ENCODE measurements at regions not wholly inside any gene's neighbourhood (a gene's known extent, or its start where the extent isn't known, plus 50 kb on each side); places are given as distances from the start of the nearest gene placed in this dataset.

GRCh38 chr14:101623077-101623372 is 61.7 kb downstream of the DIO3 start:
- Mint-ChIP-seq H3K9me3 (no peaks in the 10 kb centered on the region), H3K27ac (no peak overlapping the region), H3K27me3 (peaks cover 8% of the 10 kb centered on the region), H3K4me1 (ENCODE audit: unreplicated experiment) (peaks cover 18% of the 10 kb centered on the region), H3K36me3 (no peaks in the 10 kb centered on the region), H3K4me3 (no peak overlapping the region)
- TF ChIP-seq CTCF (conservative IDR thresholded peaks at IDR 0.05) = no peak
- no peak for DNase-seq (ENCODE audit: extremely low spot score, unreplicated experiment)

GRCh38 chr14:101623685-101624444 is 62.6 kb downstream of the DIO3 start:
- DNase-seq (ENCODE audit: extremely low spot score, unreplicated experiment) = no peak
- Mint-ChIP-seq H3K36me3 (no peaks in the 10 kb centered on the region), H3K9me3 (no peaks in the 10 kb centered on the region), H3K4me1 (ENCODE audit: unreplicated experiment) (peaks cover 20% of the 10 kb centered on the region), H3K27ac (peak overlapping the region; percentile 75), H3K27me3 (peaks cover 8% of the 10 kb centered on the region), H3K4me3 (no peak overlapping the region)
- TF ChIP-seq CTCF (conservative IDR thresholded peaks at IDR 0.05) = no peak

- H3K27me3 Mint-ChIP-seq = peaks cover 8% of the 10 kb centered on the region
These were observed 63.2 kb downstream of the DIO3 start for GRCh38 chr14:101624536-101624935.

GRCh38 chr14:101625336-101626097 is 64.2 kb downstream of the DIO3 start:
- no peak for TF ChIP-seq CTCF (conservative IDR thresholded peaks at IDR 0.05)
- Mint-ChIP-seq H3K4me1 (ENCODE audit: unreplicated experiment) (peaks cover 26% of the 10 kb centered on the region), H3K9me3 (no peaks in the 10 kb centered on the region), H3K36me3 (no peaks in the 10 kb centered on the region), H3K27me3 (peaks cover 10% of the 10 kb centered on the region), H3K4me3 (no peak overlapping the region), H3K27ac (no peak overlapping the region)
- DNase-seq (ENCODE audit: extremely low spot score, unreplicated experiment) = no peak

More at GRCh38 chr14:101624536-101624935, 63.2 kb downstream of the DIO3 start:
- peak overlapping the region; percentile 75 for H3K27ac Mint-ChIP-seq
- no peak overlapping the region for H3K4me3 Mint-ChIP-seq
- peaks cover 20% of the 10 kb centered on the region for H3K4me1 Mint-ChIP-seq (ENCODE audit: unreplicated experiment)
- H3K9me3 Mint-ChIP-seq = no peaks in the 10 kb centered on the region
- TF ChIP-seq CTCF (conservative IDR thresholded peaks at IDR 0.05) = no peak
- no peaks in the 10 kb centered on the region for H3K36me3 Mint-ChIP-seq
- no peak for DNase-seq (ENCODE audit: extremely low spot score, unreplicated experiment)

GRCh38 chr14:101626331-101626730 is 65.0 kb downstream of the DIO3 start:
- no peak for DNase-seq (ENCODE audit: extremely low spot score, unreplicated experiment)
- Mint-ChIP-seq H3K4me1 (ENCODE audit: unreplicated experiment) (peaks cover 33% of the 10 kb centered on the region), H3K27ac (no peak overlapping the region), H3K4me3 (no peak overlapping the region), H3K9me3 (no peaks in the 10 kb centered on the region), H3K27me3 (peaks cover 14% of the 10 kb centered on the region), H3K36me3 (no peaks in the 10 kb centered on the region)
- TF ChIP-seq CTCF (conservative IDR thresholded peaks at IDR 0.05) = no peak
